Erythroblast (primary cell): ENCODE measurements at regions not wholly inside any gene's neighbourhood (a gene's known extent, or its start where the extent isn't known, plus 50 kb on each side); places are given as distances from the start of the nearest gene placed in this dataset.
"Not testable (repeated sequence)": the region's sequence is repeated elsewhere in the genome, so short reads cannot be mapped to it uniquely, and the experiment has no call there.

Experiments used
- DNase-seq, 2 experiments: peaks; one replicate each; lab custom pipeline; 2025; lab: John Stamatoyannopoulos, UW
- GATA1 ChIP-seq: IDR thresholded peaks from 2 replicates; pipeline ENCODE4 v1.6.1; 2011; ENCODE audit warnings: low read depth, mild to moderate bottlenecking, control low read depth, low read length, moderate library complexity
- POLR2A ChIP-seq: IDR thresholded peaks from 2 replicates; pipeline ENCODE4 v1.6.1; 2011; ENCODE audit warnings: mild to moderate bottlenecking, low read length

- DNase-seq: no peak
- no peak for TF ChIP-seq POLR2A
- no peak for TF ChIP-seq GATA1
Measured at GRCh38 chr4:184335520-184335919, 117.8 kb upstream of the ENPP6 start.

GRCh38 chr4:184333446-184333845, 115.8 kb upstream of the ENPP6 start:
- DNase-seq: not testable (repeated sequence)

GRCh38 chr4:184331268-184331995, 113.8 kb upstream of the ENPP6 start:
- DNase-seq: no peak

GRCh38 chr4:184330517-184331094, 112.9 kb upstream of the ENPP6 start:
- DNase-seq: not testable (repeated sequence)

More at GRCh38 chr4:184331268-184331995, 113.8 kb upstream of the ENPP6 start:
- TF ChIP-seq GATA1 (no peak), POLR2A (no peak)

GRCh38 chr4:184329659-184330400, 112.2 kb upstream of the ENPP6 start:
- TF ChIP-seq POLR2A: no peak
- no peak for DNase-seq

- TF ChIP-seq POLR2A (no peak), GATA1 (no peak)
Measured at GRCh38 chr4:184329235-184329634, 111.6 kb upstream of the ENPP6 start.

GRCh38 chr4:184328022-184328736, 110.5 kb upstream of the ENPP6 start:
- DNase-seq: no peak
- TF ChIP-seq POLR2A (no peak), GATA1 (no peak)

More at GRCh38 chr4:184329235-184329634, 111.6 kb upstream of the ENPP6 start:
- DNase-seq: no peak

- DNase-seq: no peak
- TF ChIP-seq GATA1 (no peak), POLR2A (no peak)
Measured at GRCh38 chr4:184324939-184325477, 107.3 kb upstream of the ENPP6 start.

- no peak for TF ChIP-seq GATA1
- no peak for TF ChIP-seq POLR2A
- DNase-seq: no peak
Measured at GRCh38 chr4:184322328-184323025, 104.8 kb upstream of the ENPP6 start.

GRCh38 chr4:184320631-184321030, 103.0 kb upstream of the ENPP6 start:
- no peak for TF ChIP-seq GATA1
- TF ChIP-seq POLR2A: no peak
- no peak for DNase-seq

- no peak for DNase-seq
- TF ChIP-seq GATA1 (no peak), POLR2A (no peak)
Measured at GRCh38 chr4:184318852-184319251, 101.2 kb upstream of the ENPP6 start.

- TF ChIP-seq GATA1 (no peak), POLR2A (no peak)
- DNase-seq: no peak
Measured at GRCh38 chr4:184317234-184317918, 99.7 kb upstream of the ENPP6 start.

- DNase-seq: no peak
- TF ChIP-seq POLR2A: no peak
- no peak for TF ChIP-seq GATA1
Measured at GRCh38 chr4:184316821-184317220, 99.1 kb upstream of the ENPP6 start.
